HG03045 (cell line): ENCODE measurements at regions not wholly inside any gene's neighbourhood (a gene's known extent, or its start where the extent isn't known, plus 50 kb on each side); places are given as distances from the start of the nearest gene placed in this dataset.

Source experiments
- ATAC-seq: cut with Tn5 transposase; IDR thresholded peaks from one replicate; pipeline ENCODE4 v1.9.1; 2021; ENCODE audit warnings: mild to moderate bottlenecking, moderate library complexity; ENCODE audit not compliant: unreplicated experiment

DNA sequence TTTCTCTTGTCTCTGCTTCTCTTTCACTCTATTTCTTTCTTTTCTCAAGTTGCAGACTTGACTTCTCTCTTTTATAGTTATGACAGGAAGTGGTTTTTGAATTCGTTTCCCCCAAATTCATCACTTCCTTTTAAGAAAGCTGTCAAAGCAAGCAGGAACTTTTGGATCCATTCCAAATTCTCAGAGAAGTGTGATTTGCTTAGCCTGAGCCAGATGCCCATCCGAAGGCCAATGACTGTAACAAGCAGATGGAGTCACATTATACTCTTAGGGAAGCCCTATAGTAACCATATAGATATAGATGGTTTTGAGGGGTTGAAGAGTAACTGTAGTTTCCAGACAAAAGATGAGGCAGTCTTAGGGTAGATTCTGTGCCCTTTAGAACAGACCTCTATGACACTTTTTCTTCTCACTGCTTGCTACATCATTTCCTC is 592.0 kb upstream of the KCNMB2 start:
- no peak for ATAC-seq

DNA sequence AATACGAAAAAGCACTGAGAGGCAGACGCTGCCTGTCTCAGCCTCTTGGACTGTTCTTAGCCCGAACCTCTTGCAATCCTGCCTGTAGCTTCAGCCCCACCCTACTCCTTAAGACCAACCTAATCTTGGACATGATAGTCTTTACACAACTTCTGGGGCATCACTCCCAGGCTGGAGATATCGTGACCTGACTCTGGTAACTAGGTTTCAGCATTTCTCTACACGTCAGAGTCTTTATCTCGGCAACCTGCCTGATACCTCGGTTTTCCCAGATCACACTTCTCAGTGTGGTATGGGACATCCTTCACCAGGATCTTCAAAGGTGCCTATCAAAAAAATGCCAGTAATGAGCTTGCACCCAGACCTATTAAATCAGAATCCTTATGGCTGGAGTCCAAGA is 590.2 kb upstream of the KCNMB2 start:
- no peak for ATAC-seq

DNA sequence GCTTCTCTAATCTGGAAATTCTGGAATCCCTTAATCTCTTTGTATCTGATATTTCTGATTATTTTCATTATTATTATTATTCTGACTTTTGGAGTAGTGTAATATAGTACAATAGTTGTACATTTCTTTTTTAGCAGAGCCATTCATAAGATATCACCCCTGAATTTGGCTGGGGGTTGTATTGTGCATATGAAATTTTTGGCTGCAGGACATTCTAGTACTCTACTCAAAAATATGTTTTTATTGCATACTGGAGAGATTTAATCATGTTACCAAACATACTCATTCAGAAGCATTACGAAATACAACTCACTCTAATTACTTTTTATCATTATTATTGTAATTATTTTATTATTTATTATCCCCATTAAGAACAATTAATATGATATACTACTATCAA is 589.7 kb upstream of the KCNMB2 start:
- no peak for ATAC-seq

DNA sequence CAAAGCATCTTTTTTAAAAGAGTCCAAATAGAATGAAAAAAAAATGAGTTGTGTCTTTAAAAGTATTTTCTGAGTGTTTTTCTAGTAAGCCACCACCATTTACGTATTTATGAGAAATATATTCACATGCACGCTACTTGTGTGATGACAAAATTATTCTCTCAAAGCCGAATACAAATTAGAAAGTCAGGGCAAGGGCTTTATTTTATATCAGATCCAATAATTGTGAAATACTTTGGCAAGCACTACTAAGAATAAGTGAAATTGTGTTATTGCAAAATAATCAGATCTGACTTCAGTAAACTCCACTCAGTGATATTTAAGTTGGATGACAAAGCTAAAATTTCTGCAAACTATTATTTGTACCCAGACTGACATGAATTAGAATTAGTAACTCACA is 589.3 kb upstream of the KCNMB2 start:
- ATAC-seq = no peak

DNA sequence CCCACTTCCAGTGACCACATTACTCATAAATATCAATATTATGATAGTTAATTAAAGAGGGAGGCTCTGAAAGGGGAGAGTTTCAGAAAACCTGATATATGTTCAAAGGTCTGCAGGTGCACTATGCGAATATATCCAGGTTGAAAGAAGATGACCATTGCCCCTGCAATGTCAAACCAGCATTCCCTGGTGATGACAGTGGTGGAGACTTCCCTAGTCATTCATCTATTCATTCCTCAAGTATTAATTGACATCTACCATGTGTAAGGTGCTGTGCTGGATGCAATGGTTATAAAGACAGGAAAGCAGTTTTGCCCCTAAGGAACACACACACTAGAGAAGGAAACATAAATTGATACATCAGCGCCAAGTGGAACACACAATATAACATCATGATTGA is 588.3 kb upstream of the KCNMB2 start:
- no peak for ATAC-seq

DNA sequence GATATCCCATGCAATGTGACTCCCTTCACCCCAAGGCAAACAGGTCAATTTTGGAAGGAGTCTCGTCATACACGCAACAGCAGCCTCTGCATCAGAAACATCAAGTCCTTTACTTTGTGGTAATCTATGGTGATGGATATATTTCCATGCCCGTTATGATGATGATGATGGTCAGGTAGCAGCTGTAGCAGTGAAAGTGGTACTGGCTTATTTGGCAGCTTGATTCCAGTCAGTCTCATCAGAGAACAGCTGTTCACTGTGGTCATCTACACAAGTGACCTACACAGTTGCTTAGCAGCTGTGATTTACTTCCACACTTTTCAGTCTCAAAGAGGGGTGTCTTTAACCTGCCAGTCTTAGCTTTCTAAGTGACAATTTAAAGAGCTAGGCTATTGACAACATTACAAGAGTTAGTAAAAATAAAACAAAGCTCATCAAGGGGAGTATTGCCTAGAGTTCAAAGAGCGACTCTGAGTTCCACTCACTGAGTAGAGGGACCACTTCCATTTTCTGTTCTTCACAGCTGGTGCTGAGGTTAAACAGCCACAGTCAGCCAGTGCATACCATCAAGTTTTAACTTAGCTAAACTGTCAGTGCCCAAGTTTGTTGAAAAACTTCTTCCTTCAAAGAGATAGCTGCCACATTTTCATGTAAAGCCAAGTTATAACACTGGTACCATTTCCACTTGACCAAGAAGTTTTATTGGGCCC is 587.4 kb upstream of the KCNMB2 start:
- ATAC-seq = no peak

DNA sequence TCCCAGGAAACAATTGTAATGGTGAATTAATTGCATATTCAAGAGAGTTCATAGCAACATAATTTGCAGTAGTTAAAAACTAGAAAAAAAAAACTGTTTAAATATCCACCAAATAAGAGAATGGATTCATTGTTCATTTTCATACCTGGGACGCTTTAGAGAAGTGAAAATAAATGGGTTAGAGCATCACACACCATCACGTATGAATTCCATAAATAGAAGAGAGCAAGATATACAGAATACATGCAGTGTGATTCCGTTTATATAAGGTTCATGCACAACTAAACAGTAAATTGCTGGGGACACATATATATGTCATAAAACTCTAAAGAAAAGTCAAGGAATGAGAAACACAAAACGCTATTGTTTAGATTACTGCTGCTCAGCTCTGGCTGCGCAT is 577.0 kb upstream of the KCNMB2 start:
- no peak for ATAC-seq

DNA sequence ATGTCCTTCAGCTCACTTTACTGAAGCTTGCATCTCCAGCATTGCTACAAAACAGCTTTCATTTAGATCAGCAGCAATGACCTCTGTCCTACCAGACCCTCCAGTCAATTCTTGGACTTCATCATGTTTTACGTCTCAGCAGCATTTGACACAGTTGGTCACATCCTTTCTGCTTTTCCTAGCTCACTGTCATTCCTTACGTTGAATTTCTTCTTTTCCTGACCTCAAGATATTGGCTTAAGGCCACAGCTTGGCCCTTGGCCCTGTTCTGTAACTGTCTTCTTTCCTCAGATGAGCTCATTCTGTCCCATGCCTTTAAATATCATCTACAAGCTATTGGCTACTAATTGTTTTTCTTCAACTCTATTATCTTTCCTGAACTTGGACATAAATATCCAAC is 576.2 kb upstream of the KCNMB2 start:
- no peak for ATAC-seq

DNA sequence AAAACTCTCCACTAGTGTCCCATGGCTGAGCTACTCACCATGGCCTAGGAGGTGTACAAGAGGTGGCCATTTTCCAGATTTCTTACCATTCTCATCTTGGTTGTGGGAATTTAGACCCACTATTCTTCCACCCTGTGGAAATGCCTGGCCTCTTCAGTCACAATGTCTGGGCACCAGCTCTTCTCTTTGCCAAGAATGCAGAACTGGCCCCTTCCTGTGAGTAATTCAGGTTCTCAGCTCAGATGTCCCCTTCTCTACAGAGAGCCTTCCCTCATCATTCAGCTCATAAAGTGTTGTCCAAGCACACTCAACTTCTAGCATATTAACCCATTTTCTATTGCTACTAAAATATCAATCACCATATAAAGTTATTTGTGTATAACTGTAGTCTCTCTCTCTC is 575.5 kb upstream of the KCNMB2 start:
- ATAC-seq = no peak

DNA sequence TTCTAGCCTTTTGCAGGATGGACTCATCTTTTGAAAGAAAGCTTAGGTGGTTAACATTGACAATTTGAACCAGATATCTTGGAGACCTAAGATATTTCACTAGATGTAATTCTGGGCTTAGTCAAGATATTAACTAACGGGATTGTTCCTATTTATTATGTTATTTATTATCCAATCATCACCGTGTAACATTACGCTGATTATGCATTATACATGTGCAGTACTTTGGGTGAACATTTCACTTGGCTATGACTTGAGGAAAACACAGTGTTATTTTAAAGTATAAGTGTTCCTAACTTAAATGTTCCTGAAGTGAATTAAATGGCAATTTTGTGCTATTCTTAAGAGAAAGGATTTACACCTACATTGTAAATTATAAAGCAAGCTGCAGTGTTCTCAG is 574.5 kb upstream of the KCNMB2 start:
- ATAC-seq = no peak

DNA sequence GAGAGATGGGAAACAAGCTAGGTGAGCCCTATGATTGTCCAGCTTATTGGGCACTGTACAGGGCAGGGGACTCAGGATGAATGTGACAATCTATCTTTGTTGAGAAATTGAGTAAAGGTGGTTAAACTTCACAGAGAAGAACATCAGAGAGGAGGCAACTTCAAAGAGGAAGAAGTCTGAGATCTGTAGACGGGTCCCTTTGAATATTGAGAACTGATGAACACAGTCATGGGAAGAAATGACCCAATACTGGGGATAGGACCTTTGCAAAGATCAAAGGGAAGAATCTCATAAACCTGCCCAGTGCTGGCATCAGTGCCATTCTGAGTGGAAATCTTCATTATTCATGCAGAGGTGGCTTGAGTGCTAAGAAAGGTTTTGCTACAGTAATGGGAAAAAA is 569.7 kb upstream of the KCNMB2 start:
- no peak for ATAC-seq

DNA sequence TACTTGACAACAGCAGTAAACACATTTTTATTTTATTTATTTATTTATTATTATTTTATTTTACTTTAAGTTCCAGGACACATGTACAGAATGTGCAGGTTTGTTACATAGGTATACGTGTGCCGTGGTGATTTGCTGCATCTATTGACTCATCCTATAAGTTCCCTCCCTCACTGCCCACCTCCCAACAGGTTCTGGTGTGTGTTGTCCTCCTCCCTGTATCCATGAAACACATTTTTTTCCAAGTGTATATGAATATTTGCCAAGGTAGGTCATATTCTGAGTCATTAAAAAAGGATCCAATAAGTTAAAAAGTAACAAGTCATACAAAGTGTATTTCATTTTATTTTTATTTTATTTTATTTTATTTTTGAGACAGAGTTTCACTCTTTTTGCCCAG is 567.3 kb upstream of the KCNMB2 start:
- ATAC-seq = no peak

DNA sequence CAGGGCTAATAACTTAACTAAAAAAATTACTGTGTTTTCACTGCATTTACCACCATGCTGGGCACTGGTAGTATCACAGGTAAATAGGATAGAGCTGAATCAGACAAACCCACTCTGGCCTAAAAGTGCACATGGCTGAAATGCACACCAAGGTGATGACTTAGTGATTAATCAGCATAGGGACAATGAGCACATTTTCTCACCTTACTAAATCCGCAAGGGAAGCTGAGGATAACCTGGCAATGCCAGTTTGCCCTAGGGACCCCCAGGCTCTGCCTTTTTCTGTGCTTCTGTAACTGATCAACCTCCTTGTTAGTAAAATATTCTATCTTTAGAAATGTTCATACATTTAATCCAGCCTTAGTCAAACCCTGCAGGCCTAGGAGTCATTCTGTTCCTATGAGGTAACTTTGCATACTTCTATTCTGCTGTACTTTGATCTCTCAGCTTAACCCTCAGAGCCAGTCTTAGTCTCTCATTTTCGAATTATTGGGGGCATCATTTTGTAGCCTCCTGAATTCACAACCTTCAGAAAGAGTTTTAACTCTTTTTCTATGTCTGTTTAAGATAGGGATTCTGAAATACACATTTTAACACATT is 562.9 kb upstream of the KCNMB2 start:
- ATAC-seq = no peak

DNA sequence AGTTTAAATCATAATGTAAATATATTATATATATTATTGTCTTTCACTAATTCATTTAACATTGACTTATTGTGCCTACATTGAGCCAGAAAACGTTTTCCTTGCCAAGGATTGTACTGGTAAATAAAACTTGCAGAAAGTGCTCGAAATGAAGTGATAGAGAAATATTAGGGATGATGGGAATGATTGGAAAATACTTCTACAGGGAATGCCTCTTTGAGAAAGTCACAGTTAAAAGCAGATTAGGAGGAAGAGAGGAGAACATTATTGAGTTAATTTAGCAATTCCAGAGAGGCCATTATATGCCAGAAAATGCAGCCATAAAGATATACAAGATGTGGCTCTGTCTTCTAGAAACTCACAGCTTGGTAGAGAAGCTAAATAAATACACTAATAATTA is 560.0 kb upstream of the KCNMB2 start:
- ATAC-seq = no peak

DNA sequence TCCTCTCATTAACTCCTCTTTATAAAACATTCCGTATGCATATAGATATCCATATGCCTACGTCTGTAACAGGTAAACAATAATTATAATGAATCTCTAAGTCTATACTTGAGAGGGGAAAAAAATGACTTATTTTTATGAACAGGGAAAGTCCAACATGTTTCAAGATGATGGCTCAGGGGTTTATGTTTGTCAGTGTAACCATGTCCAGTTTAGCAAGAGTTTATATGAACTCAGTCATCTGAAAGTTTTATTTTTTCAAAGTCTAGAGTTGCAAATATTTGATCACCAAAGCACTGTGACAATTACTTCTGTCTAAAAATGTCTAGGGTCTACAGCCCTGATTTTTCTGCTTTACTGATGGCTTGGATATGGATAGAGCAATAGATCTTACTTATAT is 559.4 kb upstream of the KCNMB2 start:
- no peak for ATAC-seq

DNA sequence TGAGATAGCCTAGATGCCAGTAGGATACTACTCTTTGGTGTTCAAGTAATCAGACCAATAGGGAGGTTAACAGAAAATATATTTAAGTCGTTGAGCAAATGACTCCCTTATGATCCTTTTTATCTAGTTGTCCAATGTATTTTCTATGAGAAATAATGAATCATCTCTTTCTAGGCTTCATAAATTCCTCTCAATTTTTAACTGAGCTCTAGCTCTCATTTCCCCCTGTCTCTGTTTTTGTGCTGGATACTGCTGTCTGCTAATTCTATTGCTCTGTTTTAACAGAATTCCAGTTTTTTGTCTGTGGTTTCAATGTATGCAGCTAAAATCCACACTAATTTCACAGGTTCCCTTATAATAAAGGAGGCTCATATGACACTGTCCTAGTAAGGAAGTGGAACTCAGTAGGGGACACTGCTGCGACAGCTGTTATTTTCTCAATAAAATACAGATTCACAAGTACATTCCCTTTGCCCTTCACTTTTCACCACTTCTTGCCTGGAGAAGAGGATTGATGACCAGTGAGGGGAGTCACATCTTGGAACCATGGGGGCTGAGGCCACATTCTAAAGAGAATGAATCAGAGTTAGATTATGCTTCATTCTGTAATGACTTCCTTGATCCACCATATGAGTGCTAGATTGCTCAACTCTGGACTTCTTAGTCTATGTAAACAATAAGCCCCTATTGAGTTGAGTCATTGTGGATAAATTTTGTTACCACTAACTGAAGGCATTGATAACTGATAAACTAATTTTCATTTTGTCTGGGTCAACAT is 558.7 kb upstream of the KCNMB2 start:
- no peak for ATAC-seq

DNA sequence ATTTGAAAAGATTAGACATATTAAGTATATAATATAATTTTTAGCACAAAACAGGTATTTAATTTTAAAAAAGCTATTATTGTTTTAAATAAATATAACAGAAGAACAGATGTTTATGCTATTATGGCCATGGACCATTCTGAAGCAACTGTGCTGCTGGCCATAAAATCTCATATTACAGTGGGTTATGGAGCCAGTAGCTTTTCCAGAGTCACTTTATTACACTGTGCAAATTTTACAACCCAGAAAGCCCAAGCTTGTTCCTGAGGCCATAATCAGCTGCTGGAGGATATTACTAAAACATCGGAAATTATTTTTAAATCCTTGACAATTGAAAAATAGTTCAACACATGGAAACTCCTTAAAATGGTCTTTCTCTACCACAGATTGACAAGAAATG is 557.3 kb upstream of the KCNMB2 start:
- no peak for ATAC-seq

DNA sequence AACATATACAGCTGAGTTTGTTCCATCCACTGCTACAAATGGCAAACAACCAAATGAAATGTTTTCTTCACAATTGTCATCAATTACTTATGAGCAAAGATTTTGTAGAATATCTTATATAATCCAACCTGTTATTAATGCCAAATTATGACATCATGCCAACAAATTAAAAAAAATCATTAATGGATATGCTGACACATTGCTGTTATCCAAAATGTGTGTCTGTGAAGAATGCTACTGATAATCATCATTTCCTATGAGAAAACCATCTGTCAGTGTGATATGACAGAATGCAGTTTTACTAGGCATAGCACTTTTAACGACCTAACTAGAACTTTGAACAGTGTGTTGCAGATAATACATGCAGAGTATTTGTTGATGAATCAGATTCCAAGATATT is 556.5 kb upstream of the KCNMB2 start:
- ATAC-seq = no peak

DNA sequence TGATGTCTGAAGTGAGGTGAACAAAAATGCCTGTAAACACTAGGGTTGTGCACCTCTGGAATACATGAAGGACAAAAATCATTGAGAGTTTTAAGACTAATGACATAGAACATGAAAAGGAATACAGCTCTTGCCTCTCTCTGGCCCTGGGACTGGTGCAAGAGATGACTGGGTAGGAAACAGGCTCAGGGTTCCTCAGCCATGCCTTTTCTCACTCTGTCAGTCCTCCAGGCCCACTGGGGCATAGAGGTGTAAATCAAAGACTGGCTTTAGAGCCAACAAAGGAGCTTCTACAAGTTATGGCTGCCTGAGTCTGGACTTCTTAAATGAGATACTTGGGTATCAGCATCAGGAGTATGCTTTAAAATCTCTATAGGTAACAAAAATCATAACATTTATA is 554.7 kb upstream of the KCNMB2 start:
- ATAC-seq = no peak

DNA sequence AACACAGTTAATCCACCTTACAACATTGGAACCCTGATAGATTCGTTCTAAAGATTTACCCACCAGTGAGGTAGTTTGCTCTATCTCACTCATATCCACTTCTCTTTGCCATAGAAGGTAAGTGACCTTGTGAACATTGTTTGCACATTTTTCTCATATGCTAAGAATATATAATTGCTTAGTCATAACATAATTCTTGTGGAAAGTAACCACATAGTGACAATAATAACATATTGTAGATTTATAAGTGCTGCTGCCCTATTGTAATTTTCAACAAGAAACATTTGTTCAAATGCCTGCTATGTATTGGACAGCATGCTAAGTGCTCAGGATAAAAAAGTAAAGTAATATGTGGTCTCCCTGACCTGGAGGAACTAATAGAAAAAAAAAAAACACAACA is 554.2 kb upstream of the KCNMB2 start:
- no peak for ATAC-seq

DNA sequence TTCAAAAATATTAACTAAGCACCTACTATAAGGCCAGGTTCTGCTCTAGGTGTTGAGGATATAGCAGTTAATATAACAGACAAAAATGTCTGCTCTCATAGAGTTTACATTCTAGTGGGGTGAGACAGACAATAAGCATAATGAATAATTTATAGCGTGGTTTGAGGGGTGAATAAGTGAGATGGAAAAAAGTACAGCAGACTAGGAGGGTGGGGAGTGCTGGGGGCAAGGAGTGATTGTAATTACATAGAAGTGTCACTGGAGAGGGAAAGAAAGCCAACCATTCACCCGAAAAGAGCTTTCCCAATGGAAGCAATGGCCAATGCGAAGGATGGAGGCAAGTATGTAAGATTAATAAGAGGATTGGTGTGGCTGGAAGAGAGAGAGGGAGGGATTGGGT is 552.9 kb upstream of the KCNMB2 start:
- no peak for ATAC-seq
